NCI-H146 treated with DMSO at 0.1 percent for 48 hours (cell line): ENCODE measurements at regions not wholly inside any gene's neighbourhood (a gene's known extent, or its start where the extent isn't known, plus 50 kb on each side); places are given as distances from the start of the nearest gene placed in this dataset.

Source experiments
- DNase-seq: peaks from one replicate; lab custom pipeline; 2025; ENCODE audit not compliant: unreplicated experiment; lab: John Stamatoyannopoulos, UW

DNA sequence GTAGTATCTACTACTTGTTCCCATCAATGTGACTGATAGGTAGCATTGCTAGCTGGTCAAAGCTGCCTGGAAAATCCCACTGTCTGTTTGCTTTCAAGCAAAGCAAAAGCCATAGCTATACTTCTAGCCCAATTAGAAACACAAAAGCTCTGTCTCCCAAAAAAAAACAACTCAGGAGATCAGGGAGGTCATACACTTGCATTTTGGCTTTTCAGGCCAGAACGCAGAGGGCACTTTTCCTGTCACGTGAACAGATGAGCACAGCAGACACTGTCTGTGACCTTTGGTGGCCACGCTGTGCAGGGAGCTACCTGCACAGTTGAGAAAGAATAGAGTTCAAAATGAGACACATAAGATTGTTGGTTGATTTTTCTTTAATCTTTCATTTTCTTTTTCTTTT lies 441.7 kb upstream of the PDZRN3 start:
- DNase-seq, result no peak

- no peak for DNase-seq
Measured at GRCh38 chr3:74059923-74060600, 435.3 kb upstream of the PDZRN3 start.

- no peak for DNase-seq
Measured at GRCh38 chr3:74059301-74059922, 434.7 kb upstream of the PDZRN3 start.

GRCh38 chr3:74057169-74057568 lies 432.4 kb upstream of the PDZRN3 start:
- no peak for DNase-seq

GRCh38 chr3:74055061-74055460 lies 430.3 kb upstream of the PDZRN3 start:
- no peak for DNase-seq

DNA sequence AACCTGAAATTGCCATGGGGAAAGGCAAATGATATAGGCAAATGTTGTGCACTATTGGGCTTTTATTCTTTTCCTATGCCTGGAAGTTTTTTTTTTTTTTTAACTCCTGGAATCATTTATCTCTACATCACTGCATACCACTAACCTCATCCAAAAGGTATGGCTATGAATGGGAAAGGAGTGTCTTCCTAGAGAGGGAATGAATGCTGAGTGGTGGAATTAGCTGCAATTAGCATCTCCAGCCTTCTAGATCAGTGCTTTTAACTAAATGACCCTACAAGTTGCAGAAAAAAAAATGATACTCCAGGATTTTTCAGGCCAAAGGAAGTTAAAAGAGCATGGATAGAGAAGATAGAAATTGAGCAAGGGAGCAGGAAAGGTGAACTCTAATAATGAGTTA lies 429.8 kb upstream of the PDZRN3 start:
- no peak for DNase-seq

GRCh38 chr3:74053970-74054516 lies 429.3 kb upstream of the PDZRN3 start:
- no peak for DNase-seq

- DNase-seq, result no peak
Measured at GRCh38 chr3:74049444-74049843, 424.7 kb upstream of the PDZRN3 start.

DNA sequence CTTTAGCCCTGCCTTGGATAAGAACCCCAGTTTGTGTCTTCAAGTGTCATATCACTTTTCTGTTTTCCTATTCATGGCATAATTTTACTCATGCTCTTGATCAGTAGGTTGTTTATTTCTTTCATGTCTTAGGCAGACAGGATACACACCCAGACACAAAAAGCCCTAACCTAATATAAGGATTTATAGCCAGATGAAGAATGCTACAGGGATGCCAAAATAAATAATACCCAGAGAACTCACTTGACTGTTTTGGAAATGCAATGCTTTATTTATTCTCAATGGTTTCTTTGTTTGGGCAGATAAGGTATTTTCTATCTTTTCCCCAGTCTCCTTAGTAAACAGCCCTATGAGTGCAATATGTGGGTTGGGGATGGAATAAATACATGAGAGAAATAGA lies 424.0 kb upstream of the PDZRN3 start:
- DNase-seq, result no peak

DNA sequence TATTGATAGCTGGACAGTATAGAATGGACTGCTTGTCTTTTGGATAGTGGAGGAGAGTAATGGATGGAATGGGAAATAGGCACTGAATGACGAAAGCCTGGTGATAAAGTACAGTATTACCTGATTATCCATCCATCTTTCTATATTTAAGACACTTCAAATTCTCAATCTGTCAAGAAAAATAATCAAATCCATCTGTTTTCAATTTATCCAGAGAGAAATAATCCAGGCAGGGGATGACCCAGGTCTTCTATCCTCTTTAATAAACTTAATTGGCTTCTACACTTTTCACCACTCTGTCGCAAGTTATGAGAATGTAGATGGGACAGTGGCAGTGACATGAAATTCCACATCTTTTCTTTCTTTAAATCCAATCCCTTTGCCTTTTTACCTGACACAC lies 420.3 kb upstream of the PDZRN3 start:
- DNase-seq, result no peak

DNA sequence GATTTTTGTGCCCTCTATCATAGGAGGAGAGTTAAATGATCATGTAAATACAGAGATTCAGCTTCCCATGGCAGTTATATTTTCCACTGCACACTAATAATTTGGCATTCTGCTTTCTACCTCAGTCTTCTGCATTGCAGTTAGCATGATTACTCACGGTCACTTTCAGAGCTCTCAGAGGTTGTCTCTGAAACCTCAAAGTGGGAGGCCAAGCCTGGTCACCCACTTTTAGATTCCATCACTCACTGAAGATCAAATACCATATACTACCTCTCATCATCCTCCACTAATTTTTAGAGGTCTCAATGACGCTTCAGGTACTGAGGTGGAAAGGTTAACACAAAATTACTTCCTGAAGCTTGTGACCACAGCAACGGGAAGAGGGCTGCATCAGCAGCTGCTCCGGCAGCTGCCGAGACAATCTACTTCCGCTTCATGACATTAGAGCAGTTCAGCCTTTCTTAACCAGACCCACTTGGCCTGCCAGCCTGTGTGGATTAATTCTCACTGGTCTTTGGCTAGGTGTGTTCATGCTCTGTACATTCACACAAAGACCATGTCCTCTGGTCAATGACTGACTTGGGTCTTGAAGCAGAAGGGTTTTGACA lies 416.4 kb upstream of the PDZRN3 start:
- DNase-seq, result no peak

GRCh38 chr3:74039105-74039504 lies 414.4 kb upstream of the PDZRN3 start:
- no peak for DNase-seq

GRCh38 chr3:74036568-74036967 lies 411.8 kb upstream of the PDZRN3 start:
- DNase-seq, result no peak

GRCh38 chr3:74036102-74036501 lies 411.4 kb upstream of the PDZRN3 start:
- no peak for DNase-seq

- DNase-seq, result no peak
Measured at GRCh38 chr3:74033806-74034205, 409.1 kb upstream of the PDZRN3 start.

- DNase-seq, result no peak
Measured at GRCh38 chr3:74033381-74033780, 408.6 kb upstream of the PDZRN3 start.

GRCh38 chr3:74027121-74027520 lies 402.4 kb upstream of the PDZRN3 start:
- DNase-seq, result no peak

DNA sequence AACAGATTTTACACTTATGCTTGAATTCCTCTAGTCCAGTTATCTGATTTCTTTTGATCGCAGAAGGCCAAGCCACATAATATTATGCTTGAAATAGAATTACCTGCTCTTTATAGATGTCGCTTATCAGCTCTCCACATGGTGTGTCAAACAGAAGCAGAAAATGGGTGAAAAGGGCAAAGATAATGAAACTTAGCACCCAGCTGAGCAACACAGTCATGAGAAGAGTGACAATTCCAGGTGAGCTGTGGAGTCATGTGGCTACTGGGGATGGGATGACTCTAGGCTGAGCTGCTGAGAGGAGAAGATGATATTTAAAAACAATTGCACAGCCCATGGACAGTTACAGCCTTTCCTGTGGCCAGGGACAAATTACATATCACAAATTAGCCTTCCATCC lies 398.7 kb upstream of the PDZRN3 start:
- DNase-seq, result peak; percentile 88

GRCh38 chr3:74021449-74021848 lies 396.7 kb upstream of the PDZRN3 start:
- no peak for DNase-seq

GRCh38 chr3:74009961-74010844 lies 385.5 kb upstream of the PDZRN3 start:
- no peak for DNase-seq

DNA sequence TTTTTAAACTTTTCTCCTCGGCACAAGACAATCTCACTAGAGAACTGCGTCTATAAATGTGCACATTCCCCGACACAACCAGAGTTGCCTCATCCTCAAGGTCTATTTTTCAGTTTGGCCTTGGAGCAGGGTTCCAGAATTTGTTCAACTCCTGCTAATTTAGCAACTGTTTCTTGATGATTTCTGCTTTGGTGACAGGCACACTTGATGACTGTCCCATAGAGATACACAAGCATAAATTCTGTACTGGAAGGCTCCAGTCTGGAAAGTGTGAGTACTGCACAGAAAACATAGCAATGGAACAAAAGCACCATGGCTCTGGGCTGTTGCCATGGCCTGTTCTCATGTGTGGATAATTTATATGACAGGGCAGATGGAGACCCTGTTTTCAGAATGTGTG lies 379.6 kb upstream of the PDZRN3 start:
- DNase-seq, result no peak
